ENCODE measurements at regions not wholly inside any gene's neighbourhood (a gene's known extent, or its start where the extent isn't known, plus 50 kb on each side); places are given as distances from the start of the nearest gene placed in this dataset.

- Histone ChIP-seq H3K27me3 (no peaks in the 10 kb centered on the region), H3K27ac (no peak overlapping the region), H3K4me1 (no peaks in the 10 kb centered on the region), H3K9me3 (no peaks in the 10 kb centered on the region), H3K4me3 (no peak overlapping the region), H3K36me3 (no peaks in the 10 kb centered on the region)
- no peak for DNase-seq
- intact Hi-C loops (cut with DNase I; ENCODE audit: low total_unique reads), result no loop called here
- 72 to 81% (median 76%) methylated on average over 3 of the region's 3 CpGs; no CpG with 5 or more reads in 1 of the 5 donors for WGBS, 5 donors
- no peak for TF ChIP-seq POLR2AphosphoS5 (IDR thresholded peaks at IDR 0.05)
- TF ChIP-seq POLR2A (IDR thresholded peaks at IDR 0.05), result no peak
- no peak for TF ChIP-seq EP300 (IDR thresholded peaks at IDR 0.05)
- TF ChIP-seq CTCF (IDR thresholded peaks at IDR 0.05), result no peak
Observed at GRCh38 chr3:95673215-95673614, 1141.2 kb upstream of the EPHA6 start.

GRCh38 chr3:95705786-95706418 is 1108.5 kb upstream of the EPHA6 start:
- 85 to 90% (median 89%) methylated on average over 9 of the region's 9 CpGs for WGBS, 5 donors
- TF ChIP-seq EP300 (IDR thresholded peaks at IDR 0.05) (no peak), POLR2AphosphoS5 (IDR thresholded peaks at IDR 0.05) (no peak)
- intact Hi-C loops (cut with DNase I; ENCODE audit: low total_unique reads), result no loop called here
- H3K27ac ChIP-seq, result no peak overlapping the region
- H3K27me3 ChIP-seq, result no peaks in the 10 kb centered on the region
- H3K9me3 ChIP-seq, result peaks cover 0 to 22% (median 8%) of the 10 kb centered on the region in 4 donors
- DNase-seq, result peak in 1 of 2 donors; percentile 3
- peak overlapping the region in 2 of 4 donors; percentile 18 to 24 for H3K4me3 ChIP-seq
- H3K4me1 ChIP-seq, result no peaks in the 10 kb centered on the region
- no peaks in the 10 kb centered on the region for H3K36me3 ChIP-seq

- DNase-seq, result no peak
- intact Hi-C loops (cut with DNase I; ENCODE audit: low total_unique reads), result no loop called here
- peaks cover 0 to 22% (median 8%) of the 10 kb centered on the region in 4 donors for H3K9me3 ChIP-seq
Observed at GRCh38 chr3:95707268-95707667, 1107.1 kb upstream of the EPHA6 start.

GRCh38 chr3:95710684-95711083 is 1103.7 kb upstream of the EPHA6 start:
- no peaks in the 10 kb centered on the region for H3K4me1 ChIP-seq
- WGBS, 5 donors, result 54 to 84% (median 73%) methylated on average over 1 of the region's 1 CpG
- H3K4me3 ChIP-seq, result no peak overlapping the region
- TF ChIP-seq POLR2AphosphoS5 (IDR thresholded peaks at IDR 0.05) (no peak), CTCF (IDR thresholded peaks at IDR 0.05) (no peak), POLR2A (IDR thresholded peaks at IDR 0.05) (no peak), EP300 (IDR thresholded peaks at IDR 0.05) (no peak)
- intact Hi-C loops (cut with DNase I; ENCODE audit: low total_unique reads), result no loop called here
- no peaks in the 10 kb centered on the region for H3K9me3 ChIP-seq
- no peaks in the 10 kb centered on the region for H3K36me3 ChIP-seq
- no peaks in the 10 kb centered on the region for H3K27me3 ChIP-seq
- DNase-seq, result no peak
- H3K27ac ChIP-seq, result no peak overlapping the region

More at GRCh38 chr3:95707268-95707667, 1107.1 kb upstream of the EPHA6 start:
- WGBS, 5 donors, result 87 to 94% (median 91%) methylated on average over 2 of the region's 2 CpGs
- TF ChIP-seq CTCF (IDR thresholded peaks at IDR 0.05) (no peak), POLR2AphosphoS5 (IDR thresholded peaks at IDR 0.05) (no peak), POLR2A (IDR thresholded peaks at IDR 0.05) (no peak), EP300 (IDR thresholded peaks at IDR 0.05) (no peak)
- Histone ChIP-seq H3K36me3 (no peaks in the 10 kb centered on the region), H3K4me1 (no peaks in the 10 kb centered on the region), H3K4me3 (no peak overlapping the region), H3K27me3 (no peaks in the 10 kb centered on the region), H3K27ac (no peak overlapping the region)

- Histone ChIP-seq H3K4me3 (no peak overlapping the region), H3K27ac (no peak overlapping the region), H3K36me3 (no peaks in the 10 kb centered on the region), H3K9me3 (no peaks in the 10 kb centered on the region), H3K27me3 (no peaks in the 10 kb centered on the region), H3K4me1 (no peaks in the 10 kb centered on the region)
- no peak for DNase-seq
- WGBS, 5 donors, result 75 to 81% (median 78%) methylated on average over 2 of the region's 2 CpGs
- no peak for TF ChIP-seq CTCF (IDR thresholded peaks at IDR 0.05)
- TF ChIP-seq POLR2AphosphoS5 (IDR thresholded peaks at IDR 0.05), result no peak
- TF ChIP-seq EP300 (IDR thresholded peaks at IDR 0.05), result no peak
- no peak for TF ChIP-seq POLR2A (IDR thresholded peaks at IDR 0.05)
- intact Hi-C loops (cut with DNase I; ENCODE audit: low total_unique reads), result no loop called here
Observed at GRCh38 chr3:95711789-95712188, 1102.6 kb upstream of the EPHA6 start.

All from stomach (tissue), 8 donors.